GM12878 (cell line): ENCODE measurements at regions not wholly inside any gene's neighbourhood (a gene's known extent, or its start where the extent isn't known, plus 50 kb on each side); places are given as distances from the start of the nearest gene placed in this dataset.

Experiments
- ATAC-seq: fragments of 200-7000 bp; cut with Tn5 transposase; 3 replicates; pipeline ENCODE4 v1.9.1; 2020; ENCODE audit warnings: mild to moderate bottlenecking, moderate library complexity
- BruUV-seq: library from RNA; stranded (reverse); fragments of 400-500 nt; replicated peaks from 2 replicates; lab custom pipeline; 2021; lab: Mats Ljungman, UMichigan
- CTCF ChIA-PET: fragments of 300-600 bp; sonication (Branson Sonifier 250); formaldehyde crosslinking; extraction: SDS; loops from one replicate; lab custom pipeline; 2021; ENCODE audit warnings: inconsistent platforms; lab: Yijun Ruan, JAX
- POLR2A ChIA-PET: fragments of 350-600 bp; formaldehyde crosslinking; extraction: SDS; loops from one replicate; lab custom pipeline; 2021; ENCODE audit warnings: inconsistent platforms; lab: Charles Lee
- RAD21 ChIA-PET: fragments of 300-600 bp; sonication (Branson Sonifier 250); formaldehyde crosslinking; loops from one replicate; lab custom pipeline; 2023; ENCODE audit warnings: antibody characterized with exemption; ENCODE audit not compliant: unreplicated experiment; lab: Charles Lee
- SMC1A ChIA-PET: fragments of 300-600 bp; sonication (Branson Sonifier 250); formaldehyde crosslinking; loops from one replicate; lab custom pipeline; 2023; ENCODE audit not compliant: unreplicated experiment, uncharacterized antibody; lab: Charles Lee
- DNase-seq: peaks from one replicate; pipeline ENCODE4 v3.0.0-alpha.2; 2011; ENCODE audit warnings: low read depth, low spot score
- FAIRE-seq: peaks from 3 replicates; lab custom pipeline; 2011; peaks lifted over from hg19 to GRCh38; lab: Jason Lieb, UNC
- H2AFZ ChIP-seq: 2 replicates; pipeline ENCODE4 v1.6.0; 2011; ENCODE audit warnings: low read depth, low read length, control low read depth; ENCODE audit not compliant: control insufficient read depth
- H3K27ac ChIP-seq: 2 replicates; pipeline ENCODE4 v1.5.1; 2011; ENCODE audit warnings: control low read depth; ENCODE audit not compliant: control insufficient read depth, insufficient read depth
- H3K27me3 ChIP-seq, 2 experiments: replicated peaks in 1 of 2; 2 replicates each; pipeline versions ENCODE4 v1.6.0 to v1.6.1; 2011; ENCODE audit warnings: low read length in 1 of 2; ENCODE audit not compliant: control insufficient read depth in 2 of 2, insufficient read depth in 2 of 2
- H3K36me3 ChIP-seq, 2 experiments: 2 replicates each; pipeline ENCODE4 v1.5.1; 2011; ENCODE audit warnings: low read length in 1 of 2; ENCODE audit not compliant: control insufficient read depth in 2 of 2, insufficient read depth in 2 of 2
- H3K4me1 ChIP-seq: 2 replicates; pipeline ENCODE4 v1.6.1; 2011; ENCODE audit warnings: mild to moderate bottlenecking, low read length, moderate library complexity, mixed read lengths; ENCODE audit not compliant: control insufficient read depth, insufficient read depth
- H3K4me2 ChIP-seq: 2 replicates; pipeline ENCODE4 v1.6.0; 2011; ENCODE audit warnings: control low read depth; ENCODE audit not compliant: control insufficient read depth, insufficient read depth
- H3K4me3 ChIP-seq: fragments of 200-600 bp; sonication (generic); 2 replicates; pipeline ENCODE4 v1.5.1; 2016
- H3K79me2 ChIP-seq: 2 replicates; pipeline ENCODE4 v1.6.0; 2011; ENCODE audit warnings: low read length; ENCODE audit not compliant: control insufficient read depth, insufficient read depth
- H3K9ac ChIP-seq: 2 replicates; pipeline ENCODE4 v1.8.0; 2011; ENCODE audit warnings: low read length, control low read depth, mixed read lengths; ENCODE audit not compliant: control insufficient read depth, insufficient read depth
- H3K9me3 ChIP-seq: replicated peaks from 3 replicates; pipeline ENCODE4 v1.5.1; 2011; ENCODE audit warnings: mild to moderate bottlenecking, low read length; ENCODE audit not compliant: control insufficient read depth, insufficient read depth
- H4K20me1 ChIP-seq: 2 replicates; pipeline ENCODE4 v1.6.0; 2011; ENCODE audit not compliant: control insufficient read depth, insufficient read depth
- ATF3 ChIP-seq: IDR thresholded peaks from 2 replicates; pipeline ENCODE4 v1.6.1; 2011; ENCODE audit warnings: low read depth, mild to moderate bottlenecking, low read length, moderate library complexity, borderline replicate concordance; ENCODE audit errors: extremely low read depth
- ATF7 ChIP-seq: fragments of 450-650 bp; IDR thresholded peaks from 2 replicates; pipeline ENCODE4 v1.6.1; 2016; ENCODE audit warnings: low read depth, mild to moderate bottlenecking
- CHD1 ChIP-seq: IDR thresholded peaks from 2 replicates; pipeline ENCODE4 v1.6.1; 2012; ENCODE audit warnings: low read depth, low read length, improper control_type of control experiment
- CHD4 ChIP-seq: fragments of 200-600 bp; sonication (generic); IDR thresholded peaks from 2 replicates; pipeline ENCODE4 v1.6.1; 2016; ENCODE audit warnings: mild to moderate bottlenecking
- E4F1 ChIP-seq: fragments of 450-650 bp; IDR thresholded peaks from 2 replicates; pipeline ENCODE4 v1.6.1; 2018; ENCODE audit warnings: borderline replicate concordance, mild to moderate bottlenecking; ENCODE audit not compliant: partially characterized antibody
- EZH2 ChIP-seq: IDR thresholded peaks from 2 replicates; pipeline ENCODE4 v1.6.1; 2012; ENCODE audit warnings: low read depth, mild to moderate bottlenecking, control low read depth, inconsistent platforms, low read length, borderline replicate concordance; ENCODE audit not compliant: control insufficient read depth
- JUND ChIP-seq: IDR thresholded peaks from 2 replicates; pipeline ENCODE4 v1.6.1; 2012; ENCODE audit warnings: low read depth, mild to moderate bottlenecking, low read length, improper control_type of control experiment, moderate library complexity
- MYB ChIP-seq: fragments of 150-350 bp; IDR thresholded peaks from 2 replicates; pipeline ENCODE4 v1.6.1; 2014; ENCODE audit warnings: mild to moderate bottlenecking, low read depth, low read length, borderline replicate concordance
- NR2F1 ChIP-seq: fragments of 450-650 bp; conservative IDR thresholded peaks from 2 replicates; pipeline ENCODE4 v1.6.1; 2017; ENCODE audit warnings: mild to moderate bottlenecking
- PAX5 ChIP-seq: IDR thresholded peaks from 2 replicates; pipeline ENCODE4 v1.6.1; 2011; ENCODE audit warnings: low read depth, low read length, borderline replicate concordance
- POLR2AphosphoS5 ChIP-seq: IDR thresholded peaks from 2 replicates; pipeline ENCODE4 v1.6.1; 2011; ENCODE audit warnings: mild to moderate bottlenecking, low read length, inconsistent platforms
- POU2F2 ChIP-seq: IDR thresholded peaks from 3 replicates; pipeline ENCODE4 v1.6.1; 2011; ENCODE audit warnings: low read depth, mild to moderate bottlenecking, low read length, borderline replicate concordance
- SREBF2 ChIP-seq: IDR thresholded peaks from 2 replicates; pipeline ENCODE4 v1.6.1; 2012; ENCODE audit warnings: mild to moderate bottlenecking, low read length
- SUZ12 ChIP-seq: fragments of 200-600 bp; sonication (generic); IDR thresholded peaks from one replicate; pipeline ENCODE4 v1.6.1; 2018; ENCODE audit warnings: antibody characterized with exemption, mild to moderate bottlenecking; ENCODE audit not compliant: unreplicated experiment
- ZNF274 ChIP-seq: IDR thresholded peaks from one replicate; pipeline ENCODE4 v1.8.0; 2011; ENCODE audit not compliant: insufficient read length, insufficient read depth
- WGBS: methylation state at CpG from one replicate; pipeline ENCODE4 v1.1.6; 2016; ENCODE audit warnings: low lambda C conversion rate; ENCODE audit not compliant: insufficient replicate concordance, insufficient coverage; ENCODE audit errors: missing lambda C conversion rate; 5-methylcytosine and 5-hydroxymethylcytosine counted together
- in situ Hi-C: fragments of 300-500 bp; cut with MboI; formaldehyde crosslinking; loops from 9 replicates; pipeline ENCODE4 v1.14.3; 2018; ENCODE audit warnings: mixed read lengths
- intact Hi-C: fragments of 100-400 bp; cut with micrococcal nuclease; formaldehyde crosslinking; loops from one replicate; pipeline ENCODE4 v1.14.2; 2022; ENCODE audit not compliant: unreplicated experiment

GRCh38 chr4:135197641-135198040 lies 996.1 kb upstream of the PABPC4L start:
- Histone ChIP-seq H3K9ac (no peak overlapping the region), H3K27me3 (no peaks in the 10 kb centered on the region), H3K36me3 (no peaks in the 10 kb centered on the region), H3K4me1 (no peaks in the 10 kb centered on the region), H2AFZ (no peak overlapping the region), H3K79me2 (no peaks in the 10 kb centered on the region), H3K4me2 (no peak overlapping the region), H3K27ac (no peak overlapping the region), H3K9me3 (no peaks in the 10 kb centered on the region), H4K20me1 (no peaks in the 10 kb centered on the region), H3K4me3 (no peak overlapping the region)
- no TSS peak for BruUV-seq
- ChIA-PET SMC1A (no interaction called here), POLR2A (no interaction called here), RAD21 (no interaction called here), CTCF (no interaction called here)
- no peak for FAIRE-seq
- TF ChIP-seq CHD4 (no peak), POLR2AphosphoS5 (no peak), MYB (no peak), SUZ12 (no peak), NR2F1 (no peak), SREBF2 (no peak), ATF3 (no peak), CHD1 (no peak)
- in situ Hi-C loops (no loop called here), intact Hi-C loops (no loop called here)
- no peak for DNase-seq
- WGBS = 0% methylated on average over 1 of the region's 1 CpG
- ATAC-seq = no peak

GRCh38 chr4:135194477-135194876 lies 992.9 kb upstream of the PABPC4L start:
- no peak overlapping the region for H3K9ac ChIP-seq
- DNase-seq (no peak), FAIRE-seq (no peak), ATAC-seq (no peak)
- no peak overlapping the region for H2AFZ ChIP-seq
- H3K27me3 ChIP-seq = no peaks in the 10 kb centered on the region
- ChIA-PET SMC1A (no interaction called here), POLR2A (no interaction called here), RAD21 (no interaction called here), CTCF (no interaction called here)
- H3K9me3 ChIP-seq = no peaks in the 10 kb centered on the region
- 10% methylated on average over 1 of the region's 1 CpG for WGBS
- no peak overlapping the region for H3K27ac ChIP-seq
- no peaks in the 10 kb centered on the region for H3K36me3 ChIP-seq
- BruUV-seq = no TSS peak
- no peaks in the 10 kb centered on the region for H3K4me1 ChIP-seq
- no peak overlapping the region for H3K4me3 ChIP-seq
- in situ Hi-C loops = no loop called here
- H3K79me2 ChIP-seq = no peaks in the 10 kb centered on the region
- H4K20me1 ChIP-seq = no peaks in the 10 kb centered on the region
- intact Hi-C loops = no loop called here
- H3K4me2 ChIP-seq = no peak overlapping the region
- TF ChIP-seq EZH2 (no peak), ZNF274 (no peak), ATF3 (no peak), E4F1 (no peak), ATF7 (no peak), JUND (no peak), PAX5 (no peak), POU2F2 (no peak)
